TTC549 (cell line): ENCODE measurements at regions not wholly inside any gene's neighbourhood (a gene's known extent, or its start where the extent isn't known, plus 50 kb on each side); places are given as distances from the start of the nearest gene placed in this dataset.

Source experiments
- FAIRE-seq: peaks from 2 replicates; lab custom pipeline; 2012; peaks lifted over from hg19 to GRCh38; lab: Jason Lieb, UNC

GRCh38 chr12:102781117-102781516 lies 135.9 kb downstream of the PAH start:
- no peak for FAIRE-seq

GRCh38 chr12:102776041-102776440 lies 141.0 kb downstream of the PAH start:
- FAIRE-seq = no peak

GRCh38 chr12:102769323-102769916 lies 147.6 kb downstream of the PAH start:
- FAIRE-seq = no peak

- FAIRE-seq = no peak
Observed at GRCh38 chr12:102766961-102767360, 150.1 kb downstream of the PAH start.

- FAIRE-seq = no peak
Observed at GRCh38 chr12:102765736-102766135, 151.3 kb downstream of the PAH start.

- FAIRE-seq = no peak
Observed at GRCh38 chr12:102763471-102763870, 153.6 kb downstream of the PAH start.

GRCh38 chr12:102763061-102763460 lies 154.0 kb downstream of the PAH start:
- FAIRE-seq = no peak

- no peak for FAIRE-seq
Observed at GRCh38 chr12:102760322-102760721, 156.7 kb downstream of the PAH start.

- FAIRE-seq = no peak
Observed at GRCh38 chr12:102759466-102759865, 157.6 kb downstream of the PAH start.

GRCh38 chr12:102757882-102758226 lies 159.2 kb downstream of the PAH start:
- no peak for FAIRE-seq

- no peak for FAIRE-seq
Observed at GRCh38 chr12:102757154-102757881, 159.7 kb downstream of the PAH start.

- no peak for FAIRE-seq
Observed at GRCh38 chr12:102756530-102756929, 160.5 kb downstream of the PAH start.

- FAIRE-seq = no peak
Observed at GRCh38 chr12:102755266-102755665, 161.8 kb downstream of the PAH start.

GRCh38 chr12:102753802-102754201 lies 163.2 kb downstream of the PAH start:
- FAIRE-seq = no peak

GRCh38 chr12:102748704-102749103 lies 168.3 kb downstream of the PAH start:
- no peak for FAIRE-seq

GRCh38 chr12:102746963-102747362 lies 170.1 kb downstream of the PAH start:
- no peak for FAIRE-seq

GRCh38 chr12:102745971-102746600 lies 171.0 kb downstream of the PAH start:
- FAIRE-seq = no peak

GRCh38 chr12:102741196-102741595 lies 175.8 kb downstream of the PAH start:
- no peak for FAIRE-seq

- FAIRE-seq = no peak
Observed at GRCh38 chr12:102740141-102740955, 176.7 kb downstream of the PAH start.

GRCh38 chr12:102736328-102736727 lies 180.7 kb downstream of the PAH start:
- no peak for FAIRE-seq

- FAIRE-seq = no peak
Observed at GRCh38 chr12:102735104-102735503, 181.9 kb downstream of the PAH start.

- FAIRE-seq = no peak
Observed at GRCh38 chr12:102730996-102731395, 186.0 kb downstream of the PAH start.
